HepG2 (cell line): ENCODE measurements at regions not wholly inside any gene's neighbourhood (a gene's known extent, or its start where the extent isn't known, plus 50 kb on each side); places are given as distances from the start of the nearest gene placed in this dataset.

Source experiments
- ATF1 ChIP-seq: IDR thresholded peaks from 2 replicates; pipeline ENCODE4 v1.6.1; 2016; ENCODE audit warnings: mild to moderate bottlenecking, control low read depth
- ATF7-NPFF ChIP-seq: sonication (generic); formaldehyde crosslinking; IDR thresholded peaks from 2 replicates; pipeline ENCODE4 v1.8.1; 2023; ENCODE audit warnings: mild to moderate bottlenecking, low read depth, missing genetic modification reagents, moderate library complexity
- HNF1A ChIP-seq, 2 experiments: sonication (generic) in 1 of 2; formaldehyde crosslinking in 1 of 2; IDR thresholded peaks; 2 replicates each; pipeline versions ENCODE4 v1.4.0 to v1.6.1; 2016 to 2020; ENCODE audit warnings: borderline replicate concordance in 1 of 2, low read depth in 1 of 2, mild to moderate bottlenecking in 1 of 2, missing genetic modification reagents in 1 of 2
- HOXA7 ChIP-seq: sonication (generic); formaldehyde crosslinking; IDR thresholded peaks from 2 replicates; pipeline ENCODE4 v1.8.1; 2022; ENCODE audit warnings: mild to moderate bottlenecking, missing genetic modification reagents, moderate library complexity
- KDM5B ChIP-seq: sonication (generic); formaldehyde crosslinking; IDR thresholded peaks from 2 replicates; pipeline ENCODE4 v1.4.0; 2020; ENCODE audit warnings: missing genetic modification reagents, mild to moderate bottlenecking, borderline replicate concordance
- KLF11 ChIP-seq: IDR thresholded peaks from 2 replicates; pipeline ENCODE4 v1.6.1; 2016; ENCODE audit warnings: missing compliant biosample characterization
- KLF12 ChIP-seq: sonication (generic); formaldehyde crosslinking; IDR thresholded peaks from 2 replicates; pipeline ENCODE4 v1.4.0; 2020; ENCODE audit warnings: missing genetic modification reagents, borderline replicate concordance
- NFIC ChIP-seq: IDR thresholded peaks from 2 replicates; pipeline ENCODE4 v1.6.1; 2012; ENCODE audit warnings: mild to moderate bottlenecking, low read length, inconsistent platforms
- PRDM10 ChIP-seq: sonication (generic); formaldehyde crosslinking; IDR thresholded peaks from 2 replicates; pipeline ENCODE4 v1.4.0; 2020; ENCODE audit warnings: low read depth, missing genetic modification reagents
- SAFB2 ChIP-seq: sonication (generic); formaldehyde crosslinking; IDR thresholded peaks from 2 replicates; pipeline ENCODE4 v1.5.1; 2020; ENCODE audit warnings: missing genetic modification reagents, low read depth, mild to moderate bottlenecking, borderline replicate concordance
- SETDB1 ChIP-seq: sonication (generic); formaldehyde crosslinking; IDR thresholded peaks from 2 replicates; pipeline ENCODE4 v1.5.1; 2020; ENCODE audit warnings: missing genetic modification reagents, mild to moderate bottlenecking, borderline replicate concordance
- SMARCE1 ChIP-seq: fragments of 450-650 bp; IDR thresholded peaks from 2 replicates; pipeline ENCODE4 v1.6.1; 2017; ENCODE audit warnings: borderline replicate concordance
- TRIM22 ChIP-seq: fragments of 450-650 bp; IDR thresholded peaks from 2 replicates; pipeline ENCODE4 v1.6.1; 2017
- ZBTB37 ChIP-seq: sonication (generic); formaldehyde crosslinking; IDR thresholded peaks from 2 replicates; pipeline ENCODE4 v1.4.0; 2020; ENCODE audit warnings: mild to moderate bottlenecking, missing genetic modification reagents
- ZC3H13 ChIP-seq: sonication (generic); formaldehyde crosslinking; IDR thresholded peaks from 2 replicates; pipeline ENCODE4 v1.8.1; 2023; ENCODE audit warnings: mild to moderate bottlenecking, missing genetic modification reagents, moderate library complexity
- ZC3H4 ChIP-seq: sonication (generic); formaldehyde crosslinking; IDR thresholded peaks from 2 replicates; pipeline ENCODE4 v1.4.0; 2020; ENCODE audit warnings: missing genetic modification reagents, borderline replicate concordance
- ZFP36L2 ChIP-seq: sonication (generic); formaldehyde crosslinking; IDR thresholded peaks from 2 replicates; pipeline ENCODE4 v1.4.0; 2020; ENCODE audit warnings: missing genetic modification reagents
- ZNF605 ChIP-seq: sonication (generic); formaldehyde crosslinking; IDR thresholded peaks from 2 replicates; pipeline ENCODE4 v1.8.0; 2022; ENCODE audit warnings: mild to moderate bottlenecking, missing genetic modification reagents
- ZNF670 ChIP-seq: sonication (generic); formaldehyde crosslinking; IDR thresholded peaks from 2 replicates; pipeline ENCODE4 v1.8.0; 2022; ENCODE audit warnings: mild to moderate bottlenecking, missing genetic modification reagents, borderline replicate concordance

- TF ChIP-seq HNF1A (IDR thresholded peaks at IDR 0.05; ENCODE audit: low read depth) (no peak), HNF1A (CRISPR knock-in tag; IDR thresholded peaks at IDR 0.05; ENCODE audit: borderline replicate concordance) (no peak), KLF12 (CRISPR knock-in tag) (no peak), ZNF670 (CRISPR knock-in tag) (0 out of 2 replicates have a peak, but pooled peaks have one; percentile 27), ZBTB37 (no peak), SMARCE1 (no peak), NFIC (no peak), ZNF605 (no peak), SETDB1 (CRISPR knock-in tag) (no peak), KLF11 (CRISPR knock-in tag) (no peak), PRDM10 (CRISPR knock-in tag) (no peak), TRIM22 (no peak), ATF1 (CRISPR knock-in tag) (no peak), ZFP36L2 (no peak), ZC3H4 (CRISPR knock-in tag) (no peak), HOXA7 (CRISPR knock-in tag) (no peak), ATF7-NPFF (no peak), KDM5B (CRISPR knock-in tag) (no peak), SAFB2 (CRISPR knock-in tag) (no peak), ZC3H13 (CRISPR knock-in tag) (no peak)
These were observed 144.2 kb downstream of the LYPLAL1 start (continued) for GRCh38 chr1:219317762-219318353.
